ENCODE measurements at regions not wholly inside any gene's neighbourhood (a gene's known extent, or its start where the extent isn't known, plus 50 kb on each side); places are given as distances from the start of the nearest gene placed in this dataset.
A peak's percentile ranks its signal among the peaks of the same experiment; 100 is the strongest.
"Not testable (repeated sequence)": the region's sequence is repeated elsewhere in the genome, so short reads cannot be mapped to it uniquely, and the experiment has no call there.

GRCh38 chr6:100202417-100203194, 208.6 kb upstream of the MCHR2 start:
- Histone ChIP-seq H3K27ac (peak overlapping the region in 1 of 2 donors; percentile 70), H3K4me3 (no peak overlapping the region)
- no peak for DNase-seq (ENCODE audit: low spot score)
- TF ChIP-seq, protein P1, sequence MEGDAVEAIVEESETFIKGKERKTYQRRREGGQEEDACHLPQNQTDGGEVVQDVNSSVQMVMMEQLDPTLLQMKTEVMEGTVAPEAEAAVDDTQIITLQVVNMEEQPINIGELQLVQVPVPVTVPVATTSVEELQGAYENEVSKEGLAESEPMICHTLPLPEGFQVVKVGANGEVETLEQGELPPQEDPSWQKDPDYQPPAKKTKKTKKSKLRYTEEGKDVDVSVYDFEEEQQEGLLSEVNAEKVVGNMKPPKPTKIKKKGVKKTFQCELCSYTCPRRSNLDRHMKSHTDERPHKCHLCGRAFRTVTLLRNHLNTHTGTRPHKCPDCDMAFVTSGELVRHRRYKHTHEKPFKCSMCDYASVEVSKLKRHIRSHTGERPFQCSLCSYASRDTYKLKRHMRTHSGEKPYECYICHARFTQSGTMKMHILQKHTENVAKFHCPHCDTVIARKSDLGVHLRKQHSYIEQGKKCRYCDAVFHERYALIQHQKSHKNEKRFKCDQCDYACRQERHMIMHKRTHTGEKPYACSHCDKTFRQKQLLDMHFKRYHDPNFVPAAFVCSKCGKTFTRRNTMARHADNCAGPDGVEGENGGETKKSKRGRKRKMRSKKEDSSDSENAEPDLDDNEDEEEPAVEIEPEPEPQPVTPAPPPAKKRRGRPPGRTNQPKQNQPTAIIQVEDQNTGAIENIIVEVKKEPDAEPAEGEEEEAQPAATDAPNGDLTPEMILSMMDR (IDR thresholded peaks at IDR 0.05), result no peak

GRCh38 chr6:100196214-100196982, 202.4 kb upstream of the MCHR2 start:
- DNase-seq (ENCODE audit: low spot score); H3K4me3 ChIP-seq; H3K27ac ChIP-seq: not testable (repeated sequence)

GRCh38 chr6:100195244-100195643, 201.2 kb upstream of the MCHR2 start:
- not testable (repeated sequence) for H3K4me3 ChIP-seq; H3K27ac ChIP-seq; DNase-seq (ENCODE audit: low spot score)

DNA sequence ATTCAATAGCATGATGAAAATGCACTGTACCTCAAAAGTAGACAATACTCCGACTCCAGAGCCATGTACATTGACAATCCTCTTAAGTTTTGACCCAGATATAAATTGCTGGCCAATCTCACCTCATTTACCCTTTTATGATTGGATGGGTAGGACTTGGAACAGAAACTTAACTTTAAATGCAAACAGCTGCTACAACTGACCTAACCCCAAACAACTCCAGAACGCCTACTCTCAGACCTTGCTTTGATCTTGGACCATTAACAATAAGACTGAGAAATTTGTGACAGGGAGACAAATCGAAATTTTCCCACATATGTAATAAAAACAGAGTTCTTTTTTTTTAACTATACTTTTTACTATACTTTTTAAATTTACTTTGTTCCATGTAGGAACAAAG, 200.5 kb upstream of the MCHR2 start:
- TF ChIP-seq, protein P1 (IDR thresholded peaks at IDR 0.05), result no peak
- H3K4me3 ChIP-seq, result no peak overlapping the region
- DNase-seq (ENCODE audit: low spot score), result no peak

GRCh38 chr6:100188754-100189153, 194.7 kb upstream of the MCHR2 start:
- H3K4me3 ChIP-seq, result no peak overlapping the region
- H3K27ac ChIP-seq, result no peak overlapping the region
- no peak for DNase-seq (ENCODE audit: low spot score)
- TF ChIP-seq, protein P1 (IDR thresholded peaks at IDR 0.05), result no peak

More for the DNA sequence above, 200.5 kb upstream of the MCHR2 start:
- no peak overlapping the region for H3K27ac ChIP-seq

DNA sequence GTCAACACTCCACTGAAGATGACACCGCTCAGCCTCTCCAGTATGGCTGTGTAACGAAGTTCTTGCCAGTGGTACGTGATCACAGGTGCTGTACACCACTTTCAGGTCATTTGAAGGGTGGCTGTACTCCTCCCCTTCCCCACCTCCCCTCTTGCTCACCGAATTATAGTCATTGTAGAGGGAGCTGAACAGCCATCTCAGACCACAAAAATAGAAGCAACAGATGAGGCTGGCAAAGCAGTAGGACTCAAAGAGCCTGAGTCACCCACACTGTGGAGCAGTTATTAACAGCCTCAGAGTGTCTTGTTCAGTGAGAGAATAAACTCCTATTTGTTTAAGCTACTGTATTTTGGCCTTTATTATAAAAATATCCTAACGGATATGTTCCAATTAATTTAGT, 192.5 kb upstream of the MCHR2 start:
- TF ChIP-seq, protein P1 (IDR thresholded peaks at IDR 0.05), result no peak
- Histone ChIP-seq H3K4me3 (no peak overlapping the region), H3K27ac (no peak overlapping the region)
- no peak for DNase-seq (ENCODE audit: low spot score)

- TF ChIP-seq, protein P1 (IDR thresholded peaks at IDR 0.05), result no peak
- no peak for DNase-seq (ENCODE audit: low spot score)
- Histone ChIP-seq H3K4me3 (no peak overlapping the region), H3K27ac (no peak overlapping the region)
These were observed 191.6 kb upstream of the MCHR2 start for GRCh38 chr6:100185615-100186014.

DNA sequence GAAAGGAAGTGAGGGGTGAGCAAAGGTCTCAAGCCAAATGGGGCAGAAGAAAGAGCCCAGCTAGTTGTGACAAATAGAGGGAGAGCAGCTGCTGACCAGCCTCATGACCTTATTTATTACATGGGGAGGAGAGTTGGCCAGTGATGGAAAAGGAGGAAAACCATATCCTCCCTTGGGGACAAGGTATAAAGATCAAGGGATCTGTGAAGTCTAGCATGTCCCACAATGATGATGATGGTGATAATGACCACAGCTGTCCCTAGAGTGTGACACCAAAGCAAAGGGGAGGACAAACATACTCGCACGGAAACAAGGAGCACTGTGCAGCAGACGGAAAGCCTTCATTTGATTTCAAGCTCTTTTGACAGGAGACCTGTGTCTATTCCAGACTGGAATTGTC, 190.4 kb upstream of the MCHR2 start:
- TF ChIP-seq, protein P1 (IDR thresholded peaks at IDR 0.05), result no peak
- H3K27ac ChIP-seq, result no peak overlapping the region
- DNase-seq (ENCODE audit: low spot score), result no peak
- H3K4me3 ChIP-seq, result no peak overlapping the region

Measured in coronary artery (tissue), 2 donors.